HG03039 (cell line): ENCODE measurements at regions not wholly inside any gene's neighbourhood (a gene's known extent, or its start where the extent isn't known, plus 50 kb on each side); places are given as distances from the start of the nearest gene placed in this dataset.

Source experiments
- ATAC-seq: cut with Tn5 transposase; IDR thresholded peaks from one replicate; pipeline ENCODE4 v1.9.1; 2021; ENCODE audit warnings: mild to moderate bottlenecking, moderate library complexity; ENCODE audit not compliant: unreplicated experiment

DNA sequence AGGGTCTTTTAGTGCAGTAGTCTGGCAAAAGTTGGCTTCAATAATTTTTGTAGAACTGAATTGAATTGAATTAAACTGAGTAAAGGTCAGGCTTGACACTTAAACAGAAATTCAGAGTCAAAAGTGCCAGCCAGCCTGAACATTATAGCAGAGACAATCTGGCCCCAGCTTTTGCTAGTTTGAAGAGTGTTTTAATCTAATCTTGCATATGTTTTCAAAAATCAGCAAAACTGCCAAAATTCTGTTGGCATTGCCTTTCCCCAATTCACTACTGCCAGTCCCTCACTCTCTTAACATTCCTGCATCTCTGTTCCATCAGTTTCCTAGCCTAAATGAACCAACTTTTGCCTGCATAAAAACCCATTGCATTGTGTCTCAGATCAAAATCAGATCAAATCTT is 403.8 kb downstream of the NUF2 start:
- no peak for ATAC-seq

- ATAC-seq, result no peak
Observed at GRCh38 chr1:163730411-163730821, 408.7 kb downstream of the NUF2 start.

GRCh38 chr1:163737261-163737660 is 415.5 kb downstream of the NUF2 start:
- ATAC-seq, result no peak

GRCh38 chr1:163744301-163744887 is 422.6 kb downstream of the NUF2 start:
- no peak for ATAC-seq

DNA sequence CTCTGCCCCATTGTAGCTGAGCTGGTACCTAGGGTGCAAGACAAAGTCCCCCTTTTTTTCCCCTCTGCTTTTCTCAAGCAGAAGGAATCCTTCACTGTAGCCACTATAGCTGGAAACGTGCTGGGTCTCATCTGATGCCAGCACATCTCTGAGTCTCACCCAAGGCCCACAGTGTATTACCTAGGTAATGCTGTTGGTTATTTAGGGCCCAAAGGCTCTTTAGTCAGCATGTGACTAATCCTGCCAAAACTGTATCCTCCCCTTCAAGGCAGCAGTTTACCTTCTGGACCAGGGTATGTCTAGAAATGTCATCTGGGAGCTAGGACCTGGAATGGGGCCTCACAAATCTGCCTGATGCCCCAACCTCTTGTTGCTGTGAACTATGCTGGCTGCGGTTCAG is 423.4 kb downstream of the NUF2 start:
- no peak for ATAC-seq

GRCh38 chr1:163747261-163747660 is 425.5 kb downstream of the NUF2 start:
- no peak for ATAC-seq

DNA sequence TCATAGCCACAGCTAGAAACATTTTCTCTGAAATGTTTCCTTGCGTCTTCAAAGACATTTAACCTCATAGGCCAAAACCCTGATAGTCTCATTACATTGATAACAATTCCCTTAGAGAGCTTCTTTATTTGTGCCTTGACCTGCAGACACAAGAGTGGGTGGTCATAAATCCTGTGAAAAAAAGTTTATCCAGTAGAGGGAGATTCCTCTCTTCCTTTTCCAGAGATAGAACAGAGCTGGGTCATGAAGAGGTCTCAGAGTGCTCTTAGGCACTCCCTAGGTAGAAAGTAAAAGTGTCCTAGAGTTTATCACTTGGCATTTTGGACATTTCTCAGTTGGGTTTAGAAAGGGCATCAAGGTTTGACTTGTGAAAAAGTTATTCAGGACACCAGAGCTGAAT is 426.1 kb downstream of the NUF2 start:
- no peak for ATAC-seq

DNA sequence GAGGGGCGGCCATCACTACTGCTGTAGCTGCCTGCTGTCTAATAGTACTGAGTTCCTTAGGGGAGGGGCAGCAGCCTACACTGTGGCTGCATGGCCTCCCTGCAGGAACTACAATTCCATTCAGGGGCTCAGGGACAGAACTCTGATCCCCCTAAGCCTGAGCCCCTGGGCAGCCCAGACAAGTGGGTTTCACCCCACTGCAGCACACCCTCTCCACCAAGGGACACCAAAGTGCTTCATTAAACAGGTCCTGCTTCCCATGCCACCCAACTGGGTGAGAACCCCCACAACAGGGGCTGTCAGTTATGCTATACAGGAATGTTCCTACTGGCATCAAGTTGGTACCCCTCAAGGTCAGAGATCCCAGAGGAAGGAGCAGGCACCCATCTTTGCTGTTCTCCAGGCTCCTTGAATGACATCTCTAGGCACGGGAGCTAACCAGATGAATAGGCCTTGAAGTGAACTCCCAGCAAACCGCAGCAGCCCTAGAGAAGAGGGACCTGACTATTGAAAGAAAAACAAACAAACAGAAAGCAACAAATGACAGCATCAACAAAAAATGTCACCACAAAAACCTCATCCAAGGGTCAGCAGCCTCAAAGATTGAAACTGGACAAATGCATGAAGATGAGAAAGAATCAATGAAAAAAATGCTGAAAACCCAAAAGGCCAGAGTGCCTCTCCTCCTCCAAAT is 437.4 kb downstream of the NUF2 start:
- no peak for ATAC-seq

DNA sequence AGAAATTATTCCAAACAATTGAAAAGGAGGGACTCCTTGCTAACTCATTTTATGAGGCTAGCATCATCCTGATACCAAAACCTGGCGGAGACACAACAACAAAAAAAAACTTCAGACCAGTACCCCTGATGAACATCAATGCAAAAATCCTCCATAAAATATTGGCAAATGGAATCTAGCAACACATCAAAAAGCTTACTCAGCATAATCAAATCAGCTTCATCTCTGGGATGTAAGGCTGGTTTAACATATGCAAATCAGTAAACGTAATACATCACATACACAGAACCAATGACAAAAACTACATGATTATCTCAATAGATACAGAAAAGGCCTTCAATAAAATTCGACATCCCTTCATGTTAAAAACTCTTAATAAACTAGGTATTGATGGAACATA is 440.1 kb downstream of the NUF2 start:
- ATAC-seq, result no peak

DNA sequence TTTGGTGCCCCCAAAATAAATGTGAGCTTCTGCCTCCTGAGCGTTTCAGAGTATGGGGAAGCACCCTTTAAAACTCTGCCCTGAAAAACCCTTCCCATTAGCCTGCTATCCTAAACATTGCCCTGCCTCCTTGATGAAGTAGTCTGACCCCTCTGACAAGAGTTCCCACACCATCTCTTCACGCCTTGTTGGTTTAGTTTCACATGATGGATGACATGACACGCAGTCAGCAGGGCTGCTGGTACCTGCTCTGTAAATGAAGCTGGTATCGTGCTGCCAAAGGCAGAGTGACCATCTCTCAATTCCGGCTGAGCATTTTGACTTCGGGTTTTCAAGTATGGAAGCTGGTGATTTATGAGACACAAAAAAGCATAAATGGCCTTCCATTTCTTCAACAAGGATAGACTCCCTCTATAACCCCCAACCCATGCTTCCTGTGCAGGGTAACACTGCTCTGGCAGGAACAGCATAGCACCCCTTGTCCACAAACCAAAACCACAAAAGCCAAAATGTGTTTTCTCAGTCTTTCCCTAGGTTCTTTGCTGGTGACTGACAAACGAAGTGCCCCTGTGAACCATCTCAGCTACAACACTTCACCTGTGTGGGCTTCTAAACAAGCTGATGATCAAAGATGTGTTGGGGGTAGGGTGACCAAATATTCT is 444.6 kb downstream of the NUF2 start:
- ATAC-seq, result no peak

DNA sequence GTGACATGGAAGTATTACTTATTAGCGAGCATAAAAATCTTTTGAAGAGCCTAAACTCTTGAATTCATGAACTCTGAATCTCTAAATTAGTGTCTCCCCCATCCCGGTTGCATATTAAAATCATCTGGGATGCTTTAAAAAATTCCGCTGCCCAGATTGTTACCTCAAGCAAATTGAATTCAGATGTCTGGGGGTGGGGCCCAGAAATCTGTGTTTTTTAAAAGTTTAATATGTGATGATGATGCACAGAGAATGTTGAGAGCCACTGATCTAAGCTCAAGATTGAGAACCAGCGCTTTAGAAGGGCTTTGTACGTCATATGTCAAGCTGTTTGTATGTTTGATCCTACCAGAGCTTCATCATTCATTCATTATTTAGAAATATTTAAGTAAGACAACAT is 446.8 kb downstream of the NUF2 start:
- no peak for ATAC-seq

GRCh38 chr1:163770265-163770664 is 448.5 kb downstream of the NUF2 start:
- ATAC-seq, result no peak

GRCh38 chr1:163771637-163772036 is 449.9 kb downstream of the NUF2 start:
- ATAC-seq, result no peak

DNA sequence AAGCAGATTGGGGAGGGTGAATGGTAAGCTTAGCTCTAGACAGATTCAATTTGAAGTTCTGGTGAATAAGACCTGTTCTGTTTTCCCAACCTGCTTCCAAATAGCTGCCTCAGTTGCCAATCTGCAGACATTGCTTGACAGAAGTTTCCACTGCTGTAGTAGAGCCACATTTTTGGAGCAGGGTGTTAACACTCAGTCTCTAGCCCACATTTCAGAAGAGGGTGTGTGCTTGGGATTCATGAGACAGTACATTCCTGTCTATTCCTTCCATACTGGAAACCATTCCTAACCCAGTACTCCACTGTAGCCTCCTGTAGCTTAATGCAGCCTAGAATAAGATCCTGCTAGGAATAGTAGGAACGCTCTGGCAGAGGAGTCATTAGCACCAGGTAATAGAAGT is 450.5 kb downstream of the NUF2 start:
- no peak for ATAC-seq

DNA sequence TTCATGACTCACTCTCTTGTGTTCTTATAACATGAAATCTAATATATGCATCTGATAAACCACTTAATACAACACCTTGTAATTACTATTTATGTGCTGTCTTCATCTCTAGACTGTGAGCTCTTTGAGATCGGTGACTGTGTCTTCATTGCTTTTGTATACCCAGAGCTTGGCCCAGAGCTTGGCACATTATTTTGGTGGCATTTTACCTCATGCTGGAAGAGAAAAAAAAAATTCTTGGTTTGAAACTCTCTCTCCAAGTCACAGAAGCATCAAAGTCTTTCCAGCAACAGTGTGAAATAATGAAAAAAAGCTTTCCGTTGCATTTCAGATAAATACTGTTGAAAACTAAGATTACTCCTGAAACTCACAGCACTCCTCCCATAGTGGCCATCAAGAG is 451.6 kb downstream of the NUF2 start:
- ATAC-seq, result no peak

- ATAC-seq, result no peak
Observed at GRCh38 chr1:163774401-163774945, 452.7 kb downstream of the NUF2 start.

GRCh38 chr1:163774978-163775620 is 453.3 kb downstream of the NUF2 start:
- no peak for ATAC-seq

GRCh38 chr1:163777205-163777604 is 455.5 kb downstream of the NUF2 start:
- no peak for ATAC-seq

DNA sequence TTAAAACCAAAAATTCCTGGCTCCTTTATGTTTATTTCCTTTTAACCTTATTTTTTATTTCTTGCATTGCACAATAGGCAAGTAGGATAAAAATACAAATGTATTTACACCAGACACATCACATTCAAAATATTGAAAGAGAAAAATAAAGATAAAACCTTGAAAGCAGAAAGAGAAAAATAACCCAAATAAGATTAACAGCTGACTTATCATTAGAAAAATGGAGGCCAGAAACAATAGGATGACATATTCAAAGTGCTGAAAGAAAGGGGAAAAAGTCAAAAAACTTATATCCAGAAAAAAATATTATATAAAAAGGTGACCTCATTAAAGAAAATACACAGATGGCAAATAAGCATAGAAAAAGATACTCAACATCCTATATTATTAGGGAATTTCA is 459.4 kb downstream of the NUF2 start:
- no peak for ATAC-seq

DNA sequence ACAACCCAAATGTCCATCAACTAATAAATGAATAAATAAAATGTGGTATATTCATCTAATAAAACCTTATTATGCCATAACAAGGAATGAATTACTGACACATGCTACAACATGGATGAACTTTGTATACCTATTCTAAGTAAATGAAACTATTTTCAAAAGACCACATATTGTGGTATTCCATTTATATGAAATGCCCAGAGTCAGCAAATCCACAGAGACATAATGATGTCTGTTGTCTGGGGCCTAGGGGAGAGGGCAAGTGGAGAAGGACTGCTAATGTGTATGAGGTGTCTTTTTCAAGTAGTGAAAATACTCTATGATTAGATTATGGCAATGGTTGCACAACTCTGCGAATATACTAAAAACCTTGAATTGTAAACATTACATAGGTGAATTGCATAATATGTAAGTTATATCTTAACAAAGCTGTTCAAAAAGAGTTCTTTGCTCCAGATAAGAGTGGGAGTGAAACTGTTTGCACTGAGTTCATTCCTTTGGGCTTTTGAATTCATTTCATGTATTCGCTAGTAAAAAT is 464.2 kb downstream of the NUF2 start:
- no peak for ATAC-seq

DNA sequence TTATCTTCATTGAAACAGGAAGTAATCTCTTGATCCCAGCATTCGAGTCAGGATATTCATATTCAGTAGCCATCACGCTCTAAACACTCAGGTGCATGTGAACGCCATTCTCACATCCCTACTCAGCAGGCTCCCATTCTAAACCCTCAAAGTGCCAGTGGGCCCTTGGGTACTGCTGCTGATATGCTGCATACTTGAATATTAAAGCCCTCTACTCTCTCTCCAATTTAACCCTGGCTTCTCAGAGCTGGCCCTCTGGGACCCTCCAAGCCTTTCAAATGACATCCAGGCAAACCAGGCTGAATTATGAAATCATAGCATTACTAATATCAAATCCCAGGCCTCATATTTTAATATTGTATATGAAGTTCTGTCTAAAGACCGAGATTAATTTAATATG is 468.2 kb downstream of the NUF2 start:
- no peak for ATAC-seq
